GM19043 (cell line): ENCODE measurements at regions not wholly inside any gene's neighbourhood (a gene's known extent, or its start where the extent isn't known, plus 50 kb on each side); places are given as distances from the start of the nearest gene placed in this dataset.

ENCODE experiments used
- ATAC-seq: cut with Tn5 transposase; IDR thresholded peaks from one replicate; pipeline ENCODE4 v1.9.1; 2021; ENCODE audit warnings: low read depth; ENCODE audit not compliant: unreplicated experiment

DNA sequence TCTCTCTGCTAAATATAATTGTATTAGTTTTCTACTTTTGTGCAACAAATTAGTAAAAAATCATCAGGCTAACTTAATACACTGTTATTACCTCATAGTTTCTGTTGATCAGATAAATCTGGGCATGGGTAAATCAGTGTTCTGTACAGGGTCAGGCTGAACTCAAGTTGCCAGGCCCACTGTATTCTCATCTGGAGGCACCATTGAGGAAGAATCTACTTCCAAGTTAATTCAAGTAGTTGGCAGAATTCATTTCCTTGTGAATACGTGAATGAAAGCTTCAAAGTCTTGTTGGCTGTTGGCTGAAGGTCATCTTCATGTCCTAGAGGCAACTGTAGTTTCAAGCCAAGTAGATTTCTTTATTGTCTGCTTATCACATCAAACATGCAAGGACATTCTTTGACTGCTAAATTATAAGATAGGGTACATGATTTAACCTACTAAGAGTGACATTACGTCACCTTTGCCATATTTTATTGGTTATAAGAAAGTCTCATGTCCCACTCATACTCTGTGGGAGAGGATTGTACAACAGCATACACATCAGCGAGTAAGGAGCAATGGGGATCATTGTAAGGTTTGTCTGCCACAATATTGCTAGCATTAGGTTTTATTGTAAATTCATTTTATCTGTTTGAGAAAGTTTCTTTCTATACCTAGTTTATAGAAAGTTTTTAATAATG, 1219.0 kb downstream of the ARAP2 start:
- ATAC-seq, result no peak

DNA sequence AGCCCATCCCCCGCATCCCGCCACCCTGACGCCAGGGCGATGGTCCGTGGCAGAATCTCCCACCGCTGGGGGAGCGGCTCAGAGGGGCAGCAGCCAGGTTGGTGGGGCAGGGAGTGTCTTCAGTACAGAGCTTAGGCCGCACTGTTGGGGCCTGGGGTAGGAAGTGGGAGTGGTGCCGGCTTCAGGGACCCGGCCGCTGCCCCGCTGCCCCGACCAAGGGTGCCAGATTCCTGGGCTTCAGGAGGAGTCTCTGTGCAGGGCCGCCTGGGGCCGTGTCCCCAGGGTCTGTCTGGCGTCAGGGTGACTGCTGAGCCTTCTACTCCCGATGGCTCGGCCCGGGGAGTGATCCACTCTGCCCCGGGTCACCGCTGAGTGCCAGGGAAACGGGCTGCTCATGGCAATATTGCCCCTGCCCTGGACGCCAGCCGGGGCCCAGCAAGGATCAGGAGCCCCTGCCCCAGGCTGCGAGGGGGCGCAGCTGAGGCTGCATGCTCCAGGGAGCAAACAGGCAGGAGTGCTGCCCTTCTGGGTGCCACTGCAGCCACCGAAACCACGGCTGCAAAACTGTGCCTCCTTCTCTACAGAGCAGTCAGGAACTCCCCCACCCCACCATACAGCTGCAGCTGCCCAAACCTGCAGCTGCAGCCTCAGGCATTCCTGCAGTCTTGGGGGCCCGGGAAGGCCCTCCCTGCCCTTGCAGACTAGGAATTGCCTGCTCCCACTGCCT, 1206.1 kb downstream of the ARAP2 start:
- no peak for ATAC-seq

DNA sequence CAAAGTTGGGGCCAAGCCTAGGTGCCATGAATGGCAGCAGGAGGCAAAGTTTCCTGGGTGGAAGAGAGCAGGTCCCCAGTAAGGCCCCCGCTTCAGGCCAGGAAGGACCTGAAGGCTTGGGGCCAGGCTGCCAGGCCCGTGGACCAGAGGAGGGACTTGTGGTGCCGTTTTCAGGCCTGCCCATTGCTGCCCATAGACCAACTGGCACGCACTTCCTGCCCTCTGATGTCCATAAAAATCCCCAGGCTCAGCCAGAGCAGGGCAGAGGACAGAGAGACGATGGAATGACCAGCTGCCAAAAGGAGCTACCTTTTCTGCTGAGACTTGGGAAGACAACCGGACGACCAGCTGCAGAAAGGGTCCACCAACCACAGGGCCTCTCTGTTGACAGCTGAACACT, 1205.5 kb downstream of the ARAP2 start:
- no peak for ATAC-seq

DNA sequence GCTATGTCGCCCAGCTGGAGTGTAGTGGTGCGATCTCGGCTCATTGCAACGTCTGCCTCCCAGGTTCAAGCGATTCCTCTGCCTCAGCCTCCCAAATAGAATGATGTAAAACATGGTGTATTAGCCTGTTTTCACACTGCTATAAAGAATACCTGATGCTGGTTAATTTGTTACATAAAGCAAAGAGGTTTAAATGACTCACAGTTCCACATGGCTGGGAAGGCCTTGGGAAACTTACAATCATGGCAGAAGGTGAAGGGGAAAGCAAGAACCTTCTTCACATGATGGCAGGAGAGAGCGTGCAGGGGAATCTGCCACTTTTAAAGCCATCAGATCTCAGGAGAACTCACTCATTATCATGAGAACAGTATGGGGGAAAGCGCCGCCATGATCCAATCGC, 1191.8 kb downstream of the ARAP2 start:
- no peak for ATAC-seq

DNA sequence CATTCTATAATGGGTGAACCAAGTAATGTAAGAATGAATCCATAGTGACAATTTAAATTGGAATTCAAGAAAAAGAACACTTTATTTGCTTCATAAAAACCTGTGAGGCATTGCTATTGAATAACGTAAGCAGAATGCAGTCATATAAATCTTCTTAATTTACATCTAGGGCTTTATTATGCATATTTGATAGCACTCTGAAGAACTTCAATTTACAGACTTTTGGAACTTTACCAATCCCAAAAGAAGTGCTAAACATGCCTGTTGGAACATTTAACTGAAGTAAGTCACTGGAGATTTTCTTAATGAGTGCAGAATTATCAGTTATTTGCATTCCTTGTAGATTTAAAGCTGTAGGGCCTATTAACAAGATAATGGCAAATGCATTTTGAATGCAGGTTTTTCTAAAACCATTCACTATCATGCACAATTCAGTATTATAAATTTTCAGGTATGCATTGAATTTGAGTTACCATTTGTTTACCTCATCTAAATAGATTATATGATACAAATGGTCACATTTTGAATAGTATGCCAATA, 1181.2 kb downstream of the ARAP2 start:
- no peak for ATAC-seq

DNA sequence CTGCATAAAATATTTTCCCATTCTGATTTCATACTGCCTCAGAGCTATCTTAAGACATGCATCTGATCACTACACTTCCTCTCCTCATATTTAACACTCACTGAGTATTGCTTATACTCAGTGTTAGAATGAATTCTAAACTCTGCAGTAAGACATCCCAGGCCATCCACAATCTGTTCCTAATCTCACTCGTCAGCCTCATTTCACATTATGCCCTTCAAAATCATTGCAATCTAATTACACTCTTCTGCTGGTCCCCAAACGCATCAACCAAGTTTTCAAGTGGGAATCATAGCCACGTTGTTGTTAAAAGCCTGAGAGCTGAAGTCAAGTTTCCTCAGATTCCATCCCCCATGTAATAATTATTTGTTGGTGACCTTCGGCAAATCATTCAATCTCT, 1177.9 kb downstream of the ARAP2 start:
- ATAC-seq, result no peak

DNA sequence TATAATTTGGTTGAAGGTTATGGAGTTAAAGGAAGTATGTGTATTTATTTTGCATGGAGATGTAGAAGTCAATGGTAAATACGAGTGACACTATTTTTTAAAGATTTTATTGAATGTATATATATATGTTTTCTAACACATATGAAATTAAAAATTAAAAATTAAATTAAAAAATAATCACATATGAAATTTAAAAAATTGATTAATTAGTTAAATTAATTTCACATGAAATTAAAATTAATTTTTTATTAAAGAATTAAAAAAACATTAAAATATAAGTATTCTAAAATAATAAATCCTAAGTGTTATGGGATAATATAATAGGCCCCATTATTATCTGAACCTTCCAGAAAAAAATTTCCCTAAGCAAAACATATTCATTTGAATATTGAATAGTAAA, 1163.5 kb downstream of the ARAP2 start:
- no peak for ATAC-seq

DNA sequence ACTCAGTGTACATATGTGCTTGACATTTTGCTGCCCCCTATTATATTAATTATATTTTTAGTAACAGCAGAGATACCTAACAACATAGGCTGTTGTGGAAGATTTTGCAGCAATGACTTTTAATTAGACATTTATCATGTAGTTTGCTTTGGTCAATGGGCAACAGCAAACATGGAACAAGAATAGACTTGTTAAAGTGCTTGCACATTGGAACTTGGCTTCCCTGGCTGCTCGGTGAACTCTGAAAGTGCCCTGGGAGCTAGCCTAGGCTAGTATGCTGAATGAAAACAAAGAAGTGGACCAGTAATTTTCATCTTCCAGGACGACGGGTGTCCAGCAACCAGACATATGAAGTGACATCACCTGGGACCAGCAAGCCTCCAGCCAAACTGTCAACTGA, 1157.1 kb downstream of the ARAP2 start:
- no peak for ATAC-seq

DNA sequence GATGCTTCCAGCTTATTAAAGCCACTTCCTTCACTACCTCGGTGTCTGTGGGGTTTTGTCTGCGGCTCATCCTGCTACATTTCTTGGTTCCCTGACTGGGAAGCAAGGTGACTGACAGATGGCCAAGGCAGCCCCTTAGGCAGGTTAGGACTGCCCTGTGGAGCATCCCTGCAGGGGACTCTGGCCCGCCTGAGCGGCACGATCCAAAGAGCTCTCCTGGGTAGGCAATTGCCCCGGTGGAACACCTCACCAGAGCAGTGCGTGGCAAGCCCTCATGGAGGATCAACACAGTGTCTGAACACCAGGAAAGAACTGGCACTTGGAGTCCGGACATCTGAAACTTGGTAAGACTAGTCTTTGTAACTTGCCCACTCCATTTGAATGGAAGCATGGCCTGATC, 1143.4 kb downstream of the ARAP2 start:
- no peak for ATAC-seq

DNA sequence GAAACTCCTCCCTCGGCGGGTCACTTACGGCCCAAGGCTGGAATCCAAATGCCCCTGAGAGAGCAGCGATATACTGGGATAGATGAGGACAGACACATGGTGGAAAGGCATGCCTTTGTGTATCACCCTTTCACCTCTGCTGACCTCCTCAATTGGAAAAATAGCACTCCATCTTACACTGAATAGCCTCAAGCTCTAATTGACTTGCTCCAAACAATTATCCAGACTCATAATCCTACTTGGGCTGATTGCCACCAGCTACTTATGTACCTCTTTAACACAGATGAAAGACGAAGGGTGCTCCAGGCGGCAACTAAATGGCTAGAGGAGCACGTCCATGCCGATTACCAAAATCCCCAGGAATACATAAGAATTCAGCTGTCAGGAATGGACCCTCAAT, 1142.2 kb downstream of the ARAP2 start:
- no peak for ATAC-seq

DNA sequence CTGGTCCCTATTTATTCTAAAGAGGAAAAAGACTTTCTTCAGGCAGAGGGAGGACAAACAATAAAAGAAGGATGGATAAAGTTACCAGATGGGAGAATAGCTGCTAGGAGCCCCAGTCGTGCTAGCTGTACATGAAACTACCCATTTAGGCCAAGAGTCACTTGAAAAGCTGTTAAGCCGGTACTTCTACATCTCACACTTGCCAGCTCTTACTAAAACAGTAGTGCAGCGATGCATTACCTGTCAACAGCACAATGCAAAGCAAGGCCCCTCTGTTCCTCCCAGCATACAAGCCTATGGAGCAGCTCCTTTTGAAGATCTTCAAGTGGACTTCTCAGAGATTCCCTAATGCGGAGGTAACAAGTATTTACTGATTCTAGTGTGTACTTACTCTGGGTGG, 1138.8 kb downstream of the ARAP2 start:
- ATAC-seq, result no peak

DNA sequence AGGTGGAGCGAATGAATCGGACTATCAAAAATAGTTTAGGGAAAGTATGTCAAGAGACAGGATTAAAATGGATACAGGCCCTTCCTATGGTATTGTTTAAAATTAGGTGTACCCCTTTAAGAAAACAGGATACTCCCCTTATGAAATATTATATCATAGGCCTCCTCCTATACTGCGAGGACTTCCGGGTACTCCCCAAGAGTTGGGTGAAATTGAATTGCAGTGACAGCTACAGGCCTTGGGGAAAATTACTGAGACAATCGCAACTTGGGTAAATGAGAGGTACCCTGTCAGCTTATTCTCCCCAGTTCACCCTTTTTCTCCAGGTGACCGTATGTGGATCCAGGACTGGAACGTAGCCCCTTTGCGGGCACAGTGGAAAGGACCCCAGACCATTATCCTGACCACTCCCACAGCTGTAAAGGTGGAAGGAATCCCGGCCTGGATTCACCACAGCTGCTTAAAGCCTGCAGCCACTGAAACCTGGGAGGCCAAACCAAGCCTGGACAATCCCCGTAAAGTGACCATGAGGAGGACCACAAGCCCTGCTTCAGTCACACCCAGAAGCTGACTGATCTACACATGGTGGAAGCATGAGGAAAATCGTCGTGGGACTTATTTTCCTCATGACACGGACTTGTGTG, 1138.1 kb downstream of the ARAP2 start:
- no peak for ATAC-seq

DNA sequence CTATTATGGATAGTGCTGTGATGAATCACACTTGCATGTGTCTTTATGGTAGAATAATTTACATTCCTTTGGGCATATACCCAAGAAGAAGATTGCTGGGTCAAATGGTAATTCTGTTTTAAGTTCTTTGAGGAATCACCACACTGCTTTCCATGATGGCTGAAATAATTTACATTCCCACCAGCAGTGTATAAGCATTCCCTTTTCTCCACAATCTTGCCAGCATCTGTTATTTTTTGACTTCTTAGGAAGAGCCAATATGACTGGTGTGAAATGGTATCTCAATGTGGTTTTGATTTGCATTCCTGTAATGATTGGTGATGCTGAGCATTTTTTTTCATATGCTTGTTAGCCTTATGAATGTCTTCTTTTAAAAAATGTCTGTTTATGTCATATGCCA, 1120.2 kb downstream of the ARAP2 start:
- no peak for ATAC-seq

DNA sequence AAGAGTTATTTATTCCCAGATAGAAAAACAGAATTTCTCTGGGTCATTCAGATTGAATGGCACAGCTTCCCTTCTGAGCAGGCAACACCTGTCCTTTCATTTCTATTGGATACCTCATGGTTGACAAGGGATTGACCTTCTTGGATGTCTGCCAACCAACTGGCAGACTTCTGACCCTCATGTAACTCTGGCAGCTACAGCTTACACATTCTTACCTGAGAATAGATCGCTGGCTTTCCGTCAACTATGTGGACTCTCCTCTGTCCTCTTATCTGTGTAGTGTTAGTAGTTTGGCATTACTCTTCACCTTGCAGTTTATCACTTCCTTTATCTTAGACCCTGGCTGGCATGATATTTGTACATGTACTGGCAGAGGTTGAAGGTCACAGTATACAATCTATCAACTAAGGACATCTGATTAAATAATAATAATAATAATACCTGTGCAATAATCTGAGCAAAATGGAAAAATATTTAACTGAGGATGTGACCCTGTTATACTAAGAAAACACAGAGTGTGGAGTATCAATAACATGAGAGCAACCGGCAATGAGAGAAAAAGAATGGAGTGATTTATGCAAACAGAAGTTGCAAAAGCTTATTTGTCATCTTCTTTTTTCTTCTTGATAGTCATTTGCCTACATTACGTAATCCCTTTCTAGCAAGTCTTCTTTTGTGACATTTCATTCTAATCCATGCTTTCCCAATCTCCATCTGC, 1118.2 kb downstream of the ARAP2 start:
- ATAC-seq, result no peak

DNA sequence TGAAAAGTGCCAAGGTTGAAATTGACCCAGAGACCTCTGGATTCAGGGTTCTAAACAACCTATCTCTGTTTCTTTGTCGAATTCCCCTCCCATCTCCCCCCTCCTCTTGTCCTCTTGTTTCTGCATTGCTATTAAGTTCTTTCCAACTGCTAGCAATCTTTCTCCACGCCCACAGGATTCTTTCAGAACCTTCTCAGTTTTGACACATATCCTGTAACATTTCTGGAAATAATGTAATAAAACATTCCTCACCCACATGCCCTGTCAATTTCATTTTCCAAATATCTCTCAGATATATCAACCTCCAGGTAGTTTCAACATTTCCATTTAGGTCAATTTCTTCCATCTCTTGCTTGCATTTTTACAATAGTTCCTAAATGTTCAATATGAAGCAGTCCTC, 1105.9 kb downstream of the ARAP2 start:
- ATAC-seq, result no peak

DNA sequence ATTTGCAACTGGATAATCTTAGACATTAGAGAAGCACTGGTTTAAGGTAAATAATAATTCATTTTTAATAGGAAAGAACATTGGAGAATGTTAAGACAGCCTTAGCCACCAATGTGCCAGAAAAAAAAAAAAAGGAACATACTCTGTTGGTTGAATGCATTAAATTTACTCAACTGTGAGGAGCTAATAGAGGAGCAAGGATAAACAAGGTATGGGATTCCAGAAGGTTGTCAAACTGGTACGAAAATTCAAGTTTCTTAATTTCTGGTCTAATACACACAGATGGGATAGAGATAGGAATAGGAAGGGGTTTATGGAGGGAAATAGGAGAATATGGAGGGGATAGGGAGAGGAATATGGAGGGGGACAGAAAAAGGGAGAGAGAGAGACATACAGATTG, 1096.6 kb downstream of the ARAP2 start:
- no peak for ATAC-seq

DNA sequence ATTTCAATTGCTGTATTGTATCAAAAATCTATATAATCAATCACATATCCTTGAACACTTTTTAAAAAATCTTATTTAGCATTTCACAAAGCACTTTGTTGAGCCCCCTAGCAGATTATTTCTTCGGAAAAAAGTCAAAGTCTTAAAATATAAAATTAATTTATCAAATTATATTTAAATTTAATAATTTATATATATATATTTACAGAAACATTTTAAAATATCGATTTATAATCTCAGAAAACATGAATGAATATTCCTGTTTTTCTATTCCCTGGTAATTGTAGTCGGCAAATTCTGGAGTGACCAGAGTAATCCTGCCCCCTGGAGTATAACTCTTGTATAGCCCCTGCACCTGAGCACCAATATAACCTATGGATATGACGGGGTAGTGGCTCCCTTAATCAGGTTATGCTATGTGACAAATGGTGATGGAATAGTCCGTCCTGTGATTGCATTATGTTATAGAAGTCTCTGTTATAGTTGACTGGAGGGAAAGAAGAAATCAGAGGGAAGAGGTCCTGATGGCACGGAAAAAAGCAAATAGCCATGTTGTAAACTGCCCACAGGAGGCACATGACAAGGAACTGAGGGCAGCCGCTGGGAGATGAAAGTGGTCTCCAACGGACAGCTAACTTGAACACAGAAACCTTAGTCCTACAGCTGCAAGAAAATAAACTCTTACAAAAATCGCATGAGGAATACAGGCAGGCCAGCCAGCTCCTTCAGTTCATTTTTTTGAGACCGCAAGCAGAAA, 1092.3 kb downstream of the ARAP2 start:
- no peak for ATAC-seq

DNA sequence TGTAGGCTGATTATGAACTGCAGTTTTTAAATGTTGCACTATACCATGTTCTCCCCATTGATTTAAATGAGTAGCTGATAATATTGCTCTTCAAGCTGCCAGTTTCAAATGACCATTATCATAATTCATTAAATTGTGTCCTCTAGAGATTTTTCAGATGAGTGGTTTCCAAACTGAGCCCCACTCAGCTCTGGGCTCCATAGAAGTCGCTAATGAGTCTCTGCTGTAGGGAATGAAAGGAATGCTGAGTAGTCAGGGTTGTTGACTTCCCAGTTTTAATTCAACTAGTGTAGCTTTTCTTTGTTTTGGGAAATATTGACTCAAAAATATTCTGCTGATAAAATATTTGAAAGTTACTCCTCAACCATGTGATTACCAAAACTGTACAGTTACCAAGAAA, 1081.1 kb downstream of the ARAP2 start:
- no peak for ATAC-seq

DNA sequence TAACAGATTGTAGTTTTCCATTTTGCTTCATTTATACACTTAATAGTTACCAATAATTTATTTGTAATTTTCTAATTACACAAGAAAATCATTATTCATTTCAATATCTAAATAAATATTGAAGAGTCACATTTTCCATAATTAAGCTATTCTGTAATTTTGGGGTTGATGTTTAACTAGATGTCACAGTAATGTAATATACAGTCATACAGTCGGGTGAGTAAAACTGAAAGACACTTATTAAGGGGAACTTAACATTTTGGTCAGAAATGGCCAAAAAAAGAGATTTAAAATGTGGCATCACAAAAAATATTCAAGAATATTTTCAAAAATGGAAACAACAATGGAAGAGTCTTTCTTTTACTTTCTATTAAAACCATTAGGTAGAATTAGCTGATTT, 1080.3 kb downstream of the ARAP2 start:
- ATAC-seq, result no peak

DNA sequence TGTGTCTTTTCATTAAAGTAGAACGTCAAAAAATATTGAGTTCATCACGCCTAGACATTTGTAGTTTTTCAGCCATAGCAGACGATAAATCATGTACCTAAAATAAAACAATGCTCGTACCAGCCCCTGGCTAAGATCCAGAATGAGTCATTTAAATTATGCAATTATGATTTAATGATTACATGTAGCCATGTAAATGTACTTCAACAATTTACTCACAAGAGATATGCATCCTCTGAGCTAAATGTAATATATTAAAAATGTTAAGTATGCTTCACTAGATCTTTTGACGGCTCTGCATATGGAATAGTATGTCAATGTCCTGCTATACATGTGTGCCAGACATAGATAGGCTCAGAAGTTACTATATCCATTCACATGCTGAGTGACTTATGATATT, 1077.8 kb downstream of the ARAP2 start:
- ATAC-seq, result no peak
